ENCODE measurements at regions not wholly inside any gene's neighbourhood (a gene's known extent, or its start where the extent isn't known, plus 50 kb on each side); places are given as distances from the start of the nearest gene placed in this dataset.
A peak's percentile ranks its signal among the peaks of the same experiment; 100 is the strongest.

DNA sequence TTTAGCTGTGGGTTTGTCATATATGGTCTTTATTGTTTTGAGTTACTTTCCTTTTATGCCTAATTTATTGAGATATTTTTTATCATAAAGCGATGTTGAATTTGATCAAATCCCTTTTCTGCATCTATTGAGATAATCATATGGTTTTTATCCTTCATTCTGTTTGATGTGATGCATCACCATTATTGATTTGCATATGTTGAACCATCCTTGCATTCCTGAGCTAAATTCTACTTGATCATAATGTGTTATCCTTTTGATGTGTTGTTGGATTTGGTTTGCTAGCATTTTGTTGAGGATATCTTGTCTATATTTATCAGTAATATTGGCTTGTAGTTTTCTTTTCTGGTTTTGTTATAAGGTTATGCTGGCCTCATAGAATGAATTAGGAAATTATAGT lies 308.5 kb downstream of the ADCYAP1 start:
- ChIA-PET CTCF (ENCODE audit: partially characterized antibody) (no interaction called here), POLR2A (ENCODE audit: partially characterized antibody) (no interaction called here)
- Histone ChIP-seq H3K27me3 (ENCODE audit: insufficient read depth, low read length) (no peaks in the 10 kb centered on the region), H3K27ac (ENCODE audit: low read depth, low read length) (no peak overlapping the region), H3K36me3 (ENCODE audit: insufficient read depth, low read length) (no peaks in the 10 kb centered on the region), H3K4me1 (ENCODE audit: insufficient read depth, low read length) (no peaks in the 10 kb centered on the region), H3K9me3 (ENCODE audit: control insufficient read depth in 1 of 2, low read length in 2 of 2) (no peaks in the 10 kb centered on the region), H3K4me3 (ENCODE audit: low read length in 2 of 2) (no peak overlapping the region)
- H3K4me1 Mint-ChIP-seq: no peaks in the 10 kb centered on the region
- no peak overlapping the region for H3K27ac Mint-ChIP-seq
- no peaks in the 10 kb centered on the region for H3K27me3 Mint-ChIP-seq
- peaks cover 11 to 54% (median 25%) of the 10 kb centered on the region in 8 donors for H3K9me3 Mint-ChIP-seq
- intact Hi-C loops (cut with micrococcal nuclease): no loop called here
- no peak overlapping the region for H3K4me3 Mint-ChIP-seq
- DNase-seq: no peak
- no peaks in the 10 kb centered on the region for H3K36me3 Mint-ChIP-seq

- no peaks in the 10 kb centered on the region for H3K27me3 ChIP-seq (ENCODE audit: insufficient read depth, low read length)
- H3K27ac ChIP-seq (ENCODE audit: low read depth, low read length): no peak overlapping the region
- H3K27me3 Mint-ChIP-seq: no peaks in the 10 kb centered on the region
- intact Hi-C loops (cut with micrococcal nuclease): no loop called here
- ChIA-PET POLR2A (ENCODE audit: partially characterized antibody) (no interaction called here), CTCF (ENCODE audit: partially characterized antibody) (no interaction called here)
- no peak overlapping the region for H3K27ac Mint-ChIP-seq
- no peak overlapping the region for H3K4me3 ChIP-seq (ENCODE audit: low read length in 2 of 2)
- H3K4me1 Mint-ChIP-seq: no peaks in the 10 kb centered on the region
- H3K36me3 Mint-ChIP-seq: no peaks in the 10 kb centered on the region
- H3K36me3 ChIP-seq (ENCODE audit: insufficient read depth, low read length): no peaks in the 10 kb centered on the region
- DNase-seq: no peak
- peaks cover 0 to 16% (median 6%) of the 10 kb centered on the region in 8 donors for H3K9me3 Mint-ChIP-seq
- H3K4me3 Mint-ChIP-seq: no peak overlapping the region
- no peaks in the 10 kb centered on the region for H3K4me1 ChIP-seq (ENCODE audit: insufficient read depth, low read length)
- no peaks in the 10 kb centered on the region for H3K9me3 ChIP-seq (ENCODE audit: control insufficient read depth in 1 of 2, low read length in 2 of 2)
These were observed 318.2 kb downstream of the ADCYAP1 start for GRCh38 chr18:1222880-1223279.

- no peaks in the 10 kb centered on the region for H3K36me3 ChIP-seq (ENCODE audit: insufficient read depth, low read length)
- H3K27me3 ChIP-seq (ENCODE audit: insufficient read depth, low read length): no peaks in the 10 kb centered on the region
- Mint-ChIP-seq H3K36me3 (no peaks in the 10 kb centered on the region), H3K9me3 (peaks cover 4 to 24% (median 13%) of the 10 kb centered on the region in 8 donors), H3K4me3 (no peak overlapping the region), H3K4me1 (no peaks in the 10 kb centered on the region), H3K27ac (no peak overlapping the region), H3K27me3 (no peaks in the 10 kb centered on the region)
- H3K4me3 ChIP-seq (ENCODE audit: low read length in 2 of 2): no peak overlapping the region
- H3K9me3 ChIP-seq (ENCODE audit: control insufficient read depth in 1 of 2, low read length in 2 of 2): no peaks in the 10 kb centered on the region
- intact Hi-C loops (cut with micrococcal nuclease): no loop called here
- CTCF ChIA-PET (ENCODE audit: partially characterized antibody): interaction anchor here (1.3 kb wide), 1 partner anchor 12 kb away, joined by 3 read pairs; no protein-coding TSS in a partner anchor
- no peak overlapping the region for H3K27ac ChIP-seq (ENCODE audit: low read depth, low read length)
- POLR2A ChIA-PET (ENCODE audit: partially characterized antibody): no interaction called here
- no peaks in the 10 kb centered on the region for H3K4me1 ChIP-seq (ENCODE audit: insufficient read depth, low read length)
- DNase-seq: no peak
These were observed 322.4 kb downstream of the ADCYAP1 start for GRCh38 chr18:1227025-1227424.

GRCh38 chr18:1229634-1230033 lies 325.0 kb downstream of the ADCYAP1 start:
- no peak overlapping the region for H3K4me3 Mint-ChIP-seq
- H3K4me1 ChIP-seq (ENCODE audit: insufficient read depth, low read length): no peaks in the 10 kb centered on the region
- no peak overlapping the region for H3K27ac ChIP-seq (ENCODE audit: low read depth, low read length)
- no peaks in the 10 kb centered on the region for H3K36me3 ChIP-seq (ENCODE audit: insufficient read depth, low read length)
- DNase-seq: no peak
- no peaks in the 10 kb centered on the region for H3K36me3 Mint-ChIP-seq
- no peak overlapping the region for H3K27ac Mint-ChIP-seq
- POLR2A ChIA-PET (ENCODE audit: partially characterized antibody): no interaction called here
- no peaks in the 10 kb centered on the region for H3K27me3 ChIP-seq (ENCODE audit: insufficient read depth, low read length)
- CTCF ChIA-PET (ENCODE audit: partially characterized antibody): no interaction called here
- no peaks in the 10 kb centered on the region for H3K4me1 Mint-ChIP-seq
- H3K9me3 ChIP-seq (ENCODE audit: control insufficient read depth in 1 of 2, low read length in 2 of 2): no peaks in the 10 kb centered on the region
- intact Hi-C loops (cut with micrococcal nuclease): no loop called here
- H3K9me3 Mint-ChIP-seq: peaks cover 9 to 42% (median 31%) of the 10 kb centered on the region in 8 donors
- no peak overlapping the region for H3K4me3 ChIP-seq (ENCODE audit: low read length in 2 of 2)
- no peaks in the 10 kb centered on the region for H3K27me3 Mint-ChIP-seq

GRCh38 chr18:1232867-1233266 lies 328.2 kb downstream of the ADCYAP1 start:
- Histone ChIP-seq H3K4me1 (ENCODE audit: insufficient read depth, low read length) (no peaks in the 10 kb centered on the region), H3K4me3 (ENCODE audit: low read length in 2 of 2) (no peak overlapping the region), H3K36me3 (ENCODE audit: insufficient read depth, low read length) (no peaks in the 10 kb centered on the region), H3K27ac (ENCODE audit: low read depth, low read length) (no peak overlapping the region), H3K27me3 (ENCODE audit: insufficient read depth, low read length) (no peaks in the 10 kb centered on the region), H3K9me3 (ENCODE audit: control insufficient read depth in 1 of 2, low read length in 2 of 2) (no peaks in the 10 kb centered on the region)
- Mint-ChIP-seq H3K4me1 (no peaks in the 10 kb centered on the region), H3K27ac (no peak overlapping the region), H3K36me3 (no peaks in the 10 kb centered on the region), H3K9me3 (peaks cover 13 to 59% (median 46%) of the 10 kb centered on the region in 8 donors), H3K27me3 (no peaks in the 10 kb centered on the region), H3K4me3 (no peak overlapping the region)
- ChIA-PET POLR2A (ENCODE audit: partially characterized antibody) (no interaction called here), CTCF (ENCODE audit: partially characterized antibody) (no interaction called here)
- no peak for DNase-seq
- intact Hi-C loops (cut with micrococcal nuclease): no loop called here

GRCh38 chr18:1240701-1241100 lies 336.0 kb downstream of the ADCYAP1 start:
- intact Hi-C loops (cut with micrococcal nuclease): no loop called here

DNA sequence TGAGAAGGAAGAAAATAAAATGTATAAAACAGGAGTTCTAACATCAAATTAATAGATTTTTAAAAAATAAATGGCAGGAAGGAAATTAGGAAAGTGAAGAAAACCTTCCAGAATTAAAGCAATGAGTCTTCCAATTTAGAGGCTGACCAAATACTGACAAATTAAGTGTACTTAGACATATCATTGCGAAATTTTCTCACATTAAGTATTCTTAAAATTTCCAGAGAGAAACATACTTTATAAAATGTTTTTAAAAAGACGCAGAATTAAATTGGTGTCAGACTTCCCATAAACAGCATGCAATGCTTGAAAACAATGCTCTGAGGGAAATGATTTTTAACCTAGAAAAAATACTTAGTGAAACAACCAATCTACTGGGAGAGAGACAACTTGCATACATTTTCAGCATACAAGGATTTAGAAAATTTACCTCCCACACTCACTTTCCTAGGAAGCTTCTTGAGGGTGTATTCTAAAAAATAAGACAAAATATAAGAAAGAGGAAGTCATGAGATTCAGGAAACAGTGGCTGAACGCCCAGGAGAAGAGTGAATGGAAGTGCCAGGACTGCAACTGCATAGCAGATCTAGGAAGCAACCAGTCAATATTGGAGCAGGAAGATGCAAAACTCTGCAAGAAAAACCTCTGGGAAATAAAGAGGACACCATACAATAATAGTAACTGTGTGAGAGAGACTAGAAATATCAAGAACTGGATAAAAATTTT lies 339.9 kb downstream of the ADCYAP1 start:
- H3K4me3 Mint-ChIP-seq: peak overlapping the region in 1 of 8 donors; percentile 32
- Histone ChIP-seq H3K4me3 (ENCODE audit: low read length in 2 of 2) (no peak overlapping the region), H3K27ac (ENCODE audit: low read depth, low read length) (no peak overlapping the region), H3K36me3 (ENCODE audit: insufficient read depth, low read length) (no peaks in the 10 kb centered on the region), H3K9me3 (ENCODE audit: control insufficient read depth in 1 of 2, low read length in 2 of 2) (no peaks in the 10 kb centered on the region), H3K4me1 (ENCODE audit: insufficient read depth, low read length) (no peaks in the 10 kb centered on the region), H3K27me3 (ENCODE audit: insufficient read depth, low read length) (no peaks in the 10 kb centered on the region)
- no peaks in the 10 kb centered on the region for H3K4me1 Mint-ChIP-seq
- DNase-seq: no peak
- no peaks in the 10 kb centered on the region for H3K36me3 Mint-ChIP-seq
- intact Hi-C loops (cut with micrococcal nuclease): no loop called here
- CTCF ChIA-PET (ENCODE audit: partially characterized antibody): no interaction called here
- peaks cover 0 to 6% (median 1%) of the 10 kb centered on the region in 8 donors for H3K9me3 Mint-ChIP-seq
- no peaks in the 10 kb centered on the region for H3K27me3 Mint-ChIP-seq
- POLR2A ChIA-PET (ENCODE audit: partially characterized antibody): no interaction called here
- H3K27ac Mint-ChIP-seq: no peak overlapping the region

More at GRCh38 chr18:1240701-1241100, 336.0 kb downstream of the ADCYAP1 start:
- DNase-seq: no peak
- CTCF ChIA-PET (ENCODE audit: partially characterized antibody): no interaction called here
- H3K36me3 ChIP-seq (ENCODE audit: insufficient read depth, low read length): no peaks in the 10 kb centered on the region
- no peaks in the 10 kb centered on the region for H3K4me1 ChIP-seq (ENCODE audit: insufficient read depth, low read length)
- H3K27me3 Mint-ChIP-seq: no peaks in the 10 kb centered on the region
- no peaks in the 10 kb centered on the region for H3K9me3 ChIP-seq (ENCODE audit: control insufficient read depth in 1 of 2, low read length in 2 of 2)
- POLR2A ChIA-PET (ENCODE audit: partially characterized antibody): no interaction called here
- no peak overlapping the region for H3K27ac Mint-ChIP-seq
- H3K36me3 Mint-ChIP-seq: no peaks in the 10 kb centered on the region
- no peaks in the 10 kb centered on the region for H3K27me3 ChIP-seq (ENCODE audit: insufficient read depth, low read length)
- H3K4me3 Mint-ChIP-seq: no peak overlapping the region
- no peaks in the 10 kb centered on the region for H3K4me1 Mint-ChIP-seq
- H3K9me3 Mint-ChIP-seq: peaks cover 5 to 16% (median 10%) of the 10 kb centered on the region in 8 donors
- H3K27ac ChIP-seq (ENCODE audit: low read depth, low read length): no peak overlapping the region
- no peak overlapping the region for H3K4me3 ChIP-seq (ENCODE audit: low read length in 2 of 2)
